Transverse colon (tissue), 3 donors: ENCODE measurements at regions not wholly inside any gene's neighbourhood (a gene's known extent, or its start where the extent isn't known, plus 50 kb on each side); places are given as distances from the start of the nearest gene placed in this dataset.

Experiments used
- POLR2A ChIP-seq: fragments of 450-650 bp; IDR thresholded peaks from one replicate; pipeline ENCODE4 v1.6.1; 2016; ENCODE audit warnings: antibody characterized with exemption, mild to moderate bottlenecking, moderate library complexity
- TF ChIP-seq, protein P1 (sequence below), 5 experiments: fragments of 200-600 bp in 3 of 5; fragments of 450-650 bp in 2 of 5; sonication (generic) in 3 of 5; IDR thresholded peaks; 1 replicate in 2 of 5; 2 replicates in 3 of 5; pipeline ENCODE4 v1.5.1; 2016 to 2017; ENCODE audit warnings: antibody characterized with exemption in 5 of 5, inconsistent platforms in 3 of 5, mild to moderate bottlenecking in 2 of 5, moderate library complexity in 1 of 5

DNA sequence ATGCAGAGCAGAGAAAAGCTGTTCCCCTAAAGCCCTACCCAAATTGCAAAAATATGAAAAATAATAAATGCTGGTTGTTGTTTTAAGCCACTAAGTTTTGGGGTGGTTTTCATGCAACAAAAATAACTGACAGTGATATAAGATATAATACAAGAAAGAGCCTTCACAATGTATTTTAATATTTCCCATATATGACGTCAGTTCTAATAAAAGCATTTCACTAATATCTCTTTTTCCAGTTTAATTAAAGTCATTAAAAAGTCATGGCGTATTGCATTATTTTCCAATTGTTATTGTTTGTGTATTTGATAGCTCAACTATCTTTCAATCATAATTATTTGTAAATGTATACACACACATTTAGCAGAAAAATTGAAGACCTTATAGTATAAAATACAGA, 134.7 kb upstream of the EPHA7 start:
- TF ChIP-seq, protein P1, sequence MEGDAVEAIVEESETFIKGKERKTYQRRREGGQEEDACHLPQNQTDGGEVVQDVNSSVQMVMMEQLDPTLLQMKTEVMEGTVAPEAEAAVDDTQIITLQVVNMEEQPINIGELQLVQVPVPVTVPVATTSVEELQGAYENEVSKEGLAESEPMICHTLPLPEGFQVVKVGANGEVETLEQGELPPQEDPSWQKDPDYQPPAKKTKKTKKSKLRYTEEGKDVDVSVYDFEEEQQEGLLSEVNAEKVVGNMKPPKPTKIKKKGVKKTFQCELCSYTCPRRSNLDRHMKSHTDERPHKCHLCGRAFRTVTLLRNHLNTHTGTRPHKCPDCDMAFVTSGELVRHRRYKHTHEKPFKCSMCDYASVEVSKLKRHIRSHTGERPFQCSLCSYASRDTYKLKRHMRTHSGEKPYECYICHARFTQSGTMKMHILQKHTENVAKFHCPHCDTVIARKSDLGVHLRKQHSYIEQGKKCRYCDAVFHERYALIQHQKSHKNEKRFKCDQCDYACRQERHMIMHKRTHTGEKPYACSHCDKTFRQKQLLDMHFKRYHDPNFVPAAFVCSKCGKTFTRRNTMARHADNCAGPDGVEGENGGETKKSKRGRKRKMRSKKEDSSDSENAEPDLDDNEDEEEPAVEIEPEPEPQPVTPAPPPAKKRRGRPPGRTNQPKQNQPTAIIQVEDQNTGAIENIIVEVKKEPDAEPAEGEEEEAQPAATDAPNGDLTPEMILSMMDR (IDR thresholded peaks at IDR 0.05), result no peak
- TF ChIP-seq POLR2A, result no peak
